ENCODE measurements at regions not wholly inside any gene's neighbourhood (a gene's known extent, or its start where the extent isn't known, plus 50 kb on each side); places are given as distances from the start of the nearest gene placed in this dataset.

DNA sequence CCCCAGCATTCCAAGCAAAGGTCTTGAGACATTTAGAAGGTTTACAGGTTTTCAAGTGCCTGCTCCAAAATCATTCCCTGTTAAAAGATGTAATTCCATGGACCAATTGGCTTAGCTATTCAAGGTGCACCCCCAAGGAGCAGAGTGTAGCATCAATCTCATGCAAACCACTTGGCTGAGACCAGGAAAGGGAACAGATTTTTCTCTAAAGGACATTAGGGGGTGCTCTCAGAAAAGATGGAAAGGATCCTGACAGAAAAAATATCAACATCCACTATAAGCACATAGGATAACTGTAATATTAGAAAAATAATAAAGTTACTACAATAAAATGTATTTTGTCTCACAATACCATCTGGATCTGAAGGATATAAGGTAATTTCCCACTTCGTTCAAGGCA lies 328.0 kb upstream of the CDIN1 start:
- no peaks in the 10 kb centered on the region for H4K20me1 ChIP-seq (ENCODE audit: control insufficient read depth, insufficient read depth)
- ChIA-PET SMC1A (ENCODE audit: uncharacterized antibody, unreplicated experiment) (no interaction called here), RAD21 (ENCODE audit: unreplicated experiment) (no interaction called here), POLR2A (no interaction called here), CTCF (no interaction called here)
- H3K4me2 ChIP-seq (ENCODE audit: control insufficient read depth, insufficient read depth) = no peak overlapping the region
- H3K79me2 ChIP-seq (ENCODE audit: control insufficient read depth, insufficient read depth, low read length) = no peaks in the 10 kb centered on the region
- WGBS (ENCODE audit: insufficient coverage, insufficient replicate concordance, low lambda C conversion rate, missing lambda C conversion rate) = 5% methylated on average over 1 of the region's 1 CpG
- no TSS peak for BruUV-seq (replicated peaks)
- H3K9ac ChIP-seq (ENCODE audit: control insufficient read depth, insufficient read depth, low read length) = no peak overlapping the region
- FAIRE-seq (no peak), DNase-seq (ENCODE audit: low read depth, low spot score) (no peak), ATAC-seq (no peak)
- no peaks in the 10 kb centered on the region; the same call in 2 of the 3 replicates for H3K9me3 ChIP-seq (replicated peaks; ENCODE audit: control insufficient read depth, insufficient read depth, low read length)
- H3K27me3 ChIP-seq (replicated peaks in 1 of 2; ENCODE audit: control insufficient read depth in 2 of 2, insufficient read depth in 2 of 2, low read length in 1 of 2) = no peaks in the 10 kb centered on the region
- H3K36me3 ChIP-seq (ENCODE audit: control insufficient read depth in 2 of 2, insufficient read depth in 2 of 2, low read length in 1 of 2) = no peaks in the 10 kb centered on the region
- intact Hi-C loops (cut with micrococcal nuclease; ENCODE audit: unreplicated experiment) = no loop called here
- no peaks in the 10 kb centered on the region for H3K4me1 ChIP-seq (ENCODE audit: control insufficient read depth, insufficient read depth, low read length)
- H2AFZ ChIP-seq (ENCODE audit: control insufficient read depth, low read depth, low read length) = no peak overlapping the region
- in situ Hi-C loops (cut with MboI) = no loop called here
- no peak overlapping the region for H3K27ac ChIP-seq (ENCODE audit: control insufficient read depth, insufficient read depth)
- H3K4me3 ChIP-seq = no peak overlapping the region
- no peak for TF ChIP-seq LARP7 (IDR thresholded peaks at IDR 0.05)
- no peak for TF ChIP-seq TCF12 (IDR thresholded peaks at IDR 0.05; ENCODE audit: low read depth, low read length)
- no peak for TF ChIP-seq ZZZ3 (IDR thresholded peaks at IDR 0.05; ENCODE audit: control insufficient read depth, insufficient read length, low read depth)
- TF ChIP-seq, protein P1, sequence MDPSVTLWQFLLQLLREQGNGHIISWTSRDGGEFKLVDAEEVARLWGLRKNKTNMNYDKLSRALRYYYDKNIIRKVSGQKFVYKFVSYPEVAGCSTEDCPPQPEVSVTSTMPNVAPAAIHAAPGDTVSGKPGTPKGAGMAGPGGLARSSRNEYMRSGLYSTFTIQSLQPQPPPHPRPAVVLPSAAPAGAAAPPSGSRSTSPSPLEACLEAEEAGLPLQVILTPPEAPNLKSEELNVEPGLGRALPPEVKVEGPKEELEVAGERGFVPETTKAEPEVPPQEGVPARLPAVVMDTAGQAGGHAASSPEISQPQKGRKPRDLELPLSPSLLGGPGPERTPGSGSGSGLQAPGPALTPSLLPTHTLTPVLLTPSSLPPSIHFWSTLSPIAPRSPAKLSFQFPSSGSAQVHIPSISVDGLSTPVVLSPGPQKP (IDR thresholded peaks at IDR 0.05; ENCODE audit: low read depth, low read length) = no peak
- no peak for TF ChIP-seq CBX5 (IDR thresholded peaks at IDR 0.05; ENCODE audit: low read depth)
- TF ChIP-seq, protein P2, sequence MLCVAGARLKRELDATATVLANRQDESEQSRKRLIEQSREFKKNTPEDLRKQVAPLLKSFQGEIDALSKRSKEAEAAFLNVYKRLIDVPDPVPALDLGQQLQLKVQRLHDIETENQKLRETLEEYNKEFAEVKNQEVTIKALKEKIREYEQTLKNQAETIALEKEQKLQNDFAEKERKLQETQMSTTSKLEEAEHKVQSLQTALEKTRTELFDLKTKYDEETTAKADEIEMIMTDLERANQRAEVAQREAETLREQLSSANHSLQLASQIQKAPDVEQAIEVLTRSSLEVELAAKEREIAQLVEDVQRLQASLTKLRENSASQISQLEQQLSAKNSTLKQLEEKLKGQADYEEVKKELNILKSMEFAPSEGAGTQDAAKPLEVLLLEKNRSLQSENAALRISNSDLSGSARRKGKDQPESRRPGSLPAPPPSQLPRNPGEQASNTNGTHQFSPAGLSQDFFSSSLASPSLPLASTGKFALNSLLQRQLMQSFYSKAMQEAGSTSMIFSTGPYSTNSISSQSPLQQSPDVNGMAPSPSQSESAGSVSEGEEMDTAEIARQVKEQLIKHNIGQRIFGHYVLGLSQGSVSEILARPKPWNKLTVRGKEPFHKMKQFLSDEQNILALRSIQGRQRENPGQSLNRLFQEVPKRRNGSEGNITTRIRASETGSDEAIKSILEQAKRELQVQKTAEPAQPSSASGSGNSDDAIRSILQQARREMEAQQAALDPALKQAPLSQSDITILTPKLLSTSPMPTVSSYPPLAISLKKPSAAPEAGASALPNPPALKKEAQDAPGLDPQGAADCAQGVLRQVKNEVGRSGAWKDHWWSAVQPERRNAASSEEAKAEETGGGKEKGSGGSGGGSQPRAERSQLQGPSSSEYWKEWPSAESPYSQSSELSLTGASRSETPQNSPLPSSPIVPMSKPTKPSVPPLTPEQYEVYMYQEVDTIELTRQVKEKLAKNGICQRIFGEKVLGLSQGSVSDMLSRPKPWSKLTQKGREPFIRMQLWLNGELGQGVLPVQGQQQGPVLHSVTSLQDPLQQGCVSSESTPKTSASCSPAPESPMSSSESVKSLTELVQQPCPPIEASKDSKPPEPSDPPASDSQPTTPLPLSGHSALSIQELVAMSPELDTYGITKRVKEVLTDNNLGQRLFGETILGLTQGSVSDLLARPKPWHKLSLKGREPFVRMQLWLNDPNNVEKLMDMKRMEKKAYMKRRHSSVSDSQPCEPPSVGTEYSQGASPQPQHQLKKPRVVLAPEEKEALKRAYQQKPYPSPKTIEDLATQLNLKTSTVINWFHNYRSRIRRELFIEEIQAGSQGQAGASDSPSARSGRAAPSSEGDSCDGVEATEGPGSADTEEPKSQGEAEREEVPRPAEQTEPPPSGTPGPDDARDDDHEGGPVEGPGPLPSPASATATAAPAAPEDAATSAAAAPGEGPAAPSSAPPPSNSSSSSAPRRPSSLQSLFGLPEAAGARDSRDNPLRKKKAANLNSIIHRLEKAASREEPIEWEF (IDR thresholded peaks at IDR 0.05; ENCODE audit: insufficient replicate concordance, low read depth, low read length) = no peak
- TF ChIP-seq, protein P3, sequence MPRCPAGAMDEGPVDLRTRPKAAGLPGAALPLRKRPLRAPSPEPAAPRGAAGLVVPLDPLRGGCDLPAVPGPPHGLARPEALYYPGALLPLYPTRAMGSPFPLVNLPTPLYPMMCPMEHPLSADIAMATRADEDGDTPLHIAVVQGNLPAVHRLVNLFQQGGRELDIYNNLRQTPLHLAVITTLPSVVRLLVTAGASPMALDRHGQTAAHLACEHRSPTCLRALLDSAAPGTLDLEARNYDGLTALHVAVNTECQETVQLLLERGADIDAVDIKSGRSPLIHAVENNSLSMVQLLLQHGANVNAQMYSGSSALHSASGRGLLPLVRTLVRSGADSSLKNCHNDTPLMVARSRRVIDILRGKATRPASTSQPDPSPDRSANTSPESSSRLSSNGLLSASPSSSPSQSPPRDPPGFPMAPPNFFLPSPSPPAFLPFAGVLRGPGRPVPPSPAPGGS (IDR thresholded peaks at IDR 0.05; ENCODE audit: borderline replicate concordance, insufficient read depth, low read depth, low read length, poor library complexity, severe bottlenecking) = no peak
- TF ChIP-seq, protein P4, sequence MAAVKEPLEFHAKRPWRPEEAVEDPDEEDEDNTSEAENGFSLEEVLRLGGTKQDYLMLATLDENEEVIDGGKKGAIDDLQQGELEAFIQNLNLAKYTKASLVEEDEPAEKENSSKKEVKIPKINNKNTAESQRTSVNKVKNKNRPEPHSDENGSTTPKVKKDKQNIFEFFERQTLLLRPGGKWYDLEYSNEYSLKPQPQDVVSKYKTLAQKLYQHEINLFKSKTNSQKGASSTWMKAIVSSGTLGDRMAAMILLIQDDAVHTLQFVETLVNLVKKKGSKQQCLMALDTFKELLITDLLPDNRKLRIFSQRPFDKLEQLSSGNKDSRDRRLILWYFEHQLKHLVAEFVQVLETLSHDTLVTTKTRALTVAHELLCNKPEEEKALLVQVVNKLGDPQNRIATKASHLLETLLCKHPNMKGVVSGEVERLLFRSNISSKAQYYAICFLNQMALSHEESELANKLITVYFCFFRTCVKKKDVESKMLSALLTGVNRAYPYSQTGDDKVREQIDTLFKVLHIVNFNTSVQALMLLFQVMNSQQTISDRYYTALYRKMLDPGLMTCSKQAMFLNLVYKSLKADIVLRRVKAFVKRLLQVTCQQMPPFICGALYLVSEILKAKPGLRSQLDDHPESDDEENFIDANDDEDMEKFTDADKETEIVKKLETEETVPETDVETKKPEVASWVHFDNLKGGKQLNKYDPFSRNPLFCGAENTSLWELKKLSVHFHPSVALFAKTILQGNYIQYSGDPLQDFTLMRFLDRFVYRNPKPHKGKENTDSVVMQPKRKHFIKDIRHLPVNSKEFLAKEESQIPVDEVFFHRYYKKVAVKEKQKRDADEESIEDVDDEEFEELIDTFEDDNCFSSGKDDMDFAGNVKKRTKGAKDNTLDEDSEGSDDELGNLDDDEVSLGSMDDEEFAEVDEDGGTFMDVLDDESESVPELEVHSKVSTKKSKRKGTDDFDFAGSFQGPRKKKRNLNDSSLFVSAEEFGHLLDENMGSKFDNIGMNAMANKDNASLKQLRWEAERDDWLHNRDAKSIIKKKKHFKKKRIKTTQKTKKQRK (IDR thresholded peaks at IDR 0.05; ENCODE audit: low read depth, low read length) = no peak
- no peak for TF ChIP-seq STAT3 (IDR thresholded peaks at IDR 0.05; ENCODE audit: low read depth, low read length)
- no peak for TF ChIP-seq SIX5 (IDR thresholded peaks at IDR 0.05; ENCODE audit: low read depth, low read length, severe bottlenecking)
- no peak for TF ChIP-seq CHD2 (IDR thresholded peaks at IDR 0.05; ENCODE audit: borderline replicate concordance, low read depth, low read length)
- no peak for TF ChIP-seq ESRRA (IDR thresholded peaks at IDR 0.05; ENCODE audit: low read length)
- no peak for TF ChIP-seq IKZF2 (IDR thresholded peaks at IDR 0.05)
- no peak for TF ChIP-seq IRF4 (IDR thresholded peaks at IDR 0.05; ENCODE audit: low read depth, low read length)

Data from GM12878 (cell line).